ENCODE measurements at regions not wholly inside any gene's neighbourhood (a gene's known extent, or its start where the extent isn't known, plus 50 kb on each side); places are given as distances from the start of the nearest gene placed in this dataset.

GRCh38 chr3:31157047-31157694 is 262.7 kb upstream of the GADL1 start:
- DNase-seq, result no peak

DNA sequence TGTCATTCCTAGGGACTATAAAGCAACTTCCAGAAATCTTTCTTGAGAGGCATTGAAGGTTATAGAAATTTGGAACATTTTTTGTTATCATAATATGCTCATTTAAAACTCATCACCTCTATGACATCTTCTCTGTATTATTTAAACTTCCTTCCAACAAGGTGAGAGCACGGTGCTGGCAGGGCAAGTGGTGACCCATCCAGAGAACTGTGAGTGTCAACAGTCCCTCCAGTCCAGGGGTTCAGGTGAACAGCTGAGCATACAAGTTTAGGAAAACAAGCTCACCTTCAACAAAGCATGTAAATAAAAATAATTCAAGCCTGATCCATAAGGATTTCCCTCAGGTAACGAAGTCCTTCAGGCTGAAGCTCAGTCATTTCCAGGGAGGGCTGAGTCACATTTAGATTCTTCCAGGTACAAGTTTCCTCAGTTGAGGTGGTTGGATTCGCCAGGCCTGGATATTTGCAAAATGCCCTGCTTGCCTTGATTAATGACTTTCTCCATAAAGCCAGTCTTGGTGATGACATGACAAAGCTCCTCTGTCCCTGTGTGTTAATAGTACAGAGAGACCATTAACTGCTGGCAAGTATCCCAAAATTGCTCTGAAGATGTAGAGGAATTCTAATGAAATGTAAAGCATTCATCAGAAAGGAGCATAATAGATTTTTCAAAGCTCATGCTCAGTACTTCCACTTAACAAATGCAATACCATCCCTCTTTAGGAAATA is 263.6 kb upstream of the GADL1 start:
- DNase-seq, result no peak

DNA sequence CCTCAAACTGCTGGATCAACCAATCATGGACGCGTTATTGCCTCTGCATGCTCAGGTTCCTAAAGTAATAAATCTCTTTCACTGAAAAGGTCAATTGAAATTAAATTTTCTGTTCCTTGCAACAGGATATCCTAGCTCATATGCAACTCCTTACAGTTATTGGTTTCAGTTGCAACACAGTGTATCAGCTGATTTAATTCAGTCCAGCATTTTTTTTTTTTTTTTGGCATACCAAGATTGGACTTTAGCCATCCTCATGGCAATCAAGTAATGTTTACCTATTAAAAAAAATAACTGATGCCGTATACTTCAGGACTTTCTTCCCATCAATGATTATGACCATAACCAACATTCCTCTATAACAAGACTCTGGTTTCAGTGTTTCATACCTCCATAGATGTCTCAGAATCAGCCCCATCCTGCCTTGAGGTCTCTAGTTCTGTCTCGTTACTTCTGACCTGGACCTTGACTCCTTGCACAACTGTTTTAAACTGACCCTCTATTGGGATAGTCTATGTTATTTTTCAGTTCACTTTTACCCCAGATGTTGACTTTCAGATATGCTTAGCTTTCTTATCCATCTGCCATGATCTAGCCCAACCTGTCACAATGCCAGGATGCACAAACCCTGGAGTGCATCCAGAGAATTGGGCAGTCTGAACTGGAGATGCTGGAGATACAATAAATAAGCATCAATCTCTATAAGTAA is 265.0 kb upstream of the GADL1 start:
- no peak for DNase-seq

DNA sequence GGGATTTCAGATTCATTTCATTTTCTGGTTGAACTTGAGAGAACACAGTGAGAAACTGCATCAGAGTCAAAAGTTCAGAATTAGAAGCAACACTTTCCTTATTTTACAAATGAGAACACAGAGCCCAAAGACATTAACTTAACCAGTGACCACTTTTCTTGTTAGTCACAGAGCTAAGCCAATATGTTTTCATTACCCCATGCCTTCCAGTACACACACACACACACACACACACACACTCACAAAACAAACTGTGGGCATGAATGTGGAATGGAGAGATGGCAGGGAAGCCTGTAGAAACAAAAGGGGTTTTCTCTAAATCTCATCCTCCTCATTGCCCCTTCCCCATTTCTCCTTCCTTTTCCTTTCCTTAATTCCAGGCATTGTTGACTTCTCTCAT is 267.4 kb upstream of the GADL1 start:
- no peak for DNase-seq

- no peak for DNase-seq
These were observed 269.9 kb upstream of the GADL1 start for GRCh38 chr3:31164381-31164780.

- DNase-seq, result no peak
These were observed 271.0 kb upstream of the GADL1 start for GRCh38 chr3:31165399-31165860.

DNA sequence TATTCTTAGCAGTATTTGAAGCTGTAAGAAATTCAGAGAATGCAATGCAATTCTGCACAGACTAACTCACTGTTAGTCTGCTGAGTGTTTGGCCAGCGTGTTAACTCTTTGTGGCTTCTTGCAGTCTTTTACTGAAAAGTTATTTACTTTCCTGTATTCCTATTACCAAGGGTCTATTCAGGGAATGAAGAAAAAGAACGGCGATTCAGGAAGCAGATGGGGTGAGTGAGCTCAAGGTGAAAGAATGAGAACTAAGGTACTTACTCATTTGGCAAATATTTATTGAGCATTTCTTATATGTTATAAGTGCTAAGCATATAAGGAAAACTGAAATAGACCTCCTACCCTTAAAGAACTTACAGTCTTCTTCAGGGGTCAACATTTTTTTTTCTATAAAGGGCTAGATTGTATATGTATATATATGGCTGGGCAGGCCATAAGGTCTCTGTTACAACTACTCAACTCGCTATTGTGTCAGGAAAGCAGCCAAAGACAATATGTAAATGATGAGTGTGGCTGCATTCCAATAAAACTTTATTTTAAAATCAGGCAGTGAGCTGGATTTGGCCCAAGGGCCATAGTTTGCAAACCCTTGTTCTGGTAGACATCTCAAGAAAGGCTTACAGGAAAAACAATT is 271.9 kb upstream of the GADL1 start:
- DNase-seq, result no peak

DNA sequence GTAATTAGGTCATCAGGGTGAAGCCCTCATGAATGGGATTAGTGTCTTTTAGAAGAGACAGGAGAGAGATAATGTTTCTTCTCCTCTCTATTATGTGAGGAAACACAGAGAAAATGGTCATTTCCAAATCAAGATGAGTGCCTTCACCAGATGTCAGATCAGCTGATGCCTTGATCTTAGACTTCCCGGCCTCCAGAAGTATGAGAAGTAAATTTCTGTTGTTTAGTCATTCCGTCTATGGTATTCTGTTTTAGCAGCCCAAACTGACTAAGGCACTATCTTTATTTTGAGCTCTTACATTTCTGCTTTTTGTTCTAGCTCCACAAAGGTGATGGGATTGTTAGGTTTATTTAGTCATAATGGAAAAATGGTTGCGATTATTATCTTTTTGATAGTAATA is 273.2 kb upstream of the GADL1 start:
- no peak for DNase-seq

GRCh38 chr3:31170932-31171670 is 276.6 kb upstream of the GADL1 start:
- no peak for DNase-seq

DNA sequence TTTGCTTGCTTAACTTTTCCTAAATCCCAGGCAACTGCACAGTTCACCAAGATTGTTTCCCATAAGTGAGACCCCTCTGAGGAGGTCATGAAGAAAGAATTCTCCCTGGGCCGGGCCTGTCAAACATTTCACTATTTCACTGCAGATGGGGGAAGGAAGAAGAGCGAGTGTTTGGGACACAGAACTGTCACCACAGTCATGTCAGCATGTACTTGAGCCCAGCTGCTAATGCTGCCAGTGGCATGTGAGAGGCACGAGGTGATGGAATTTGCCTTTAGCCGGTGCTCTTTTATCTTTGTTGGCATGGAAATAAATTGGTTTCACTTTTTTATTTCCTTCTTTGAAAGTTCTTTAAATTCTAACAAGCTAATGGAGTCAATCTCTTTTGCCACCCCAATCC is 277.9 kb upstream of the GADL1 start:
- no peak for DNase-seq

- no peak for DNase-seq
These were observed 278.8 kb upstream of the GADL1 start for GRCh38 chr3:31173118-31173718.

GRCh38 chr3:31174079-31174478 is 279.6 kb upstream of the GADL1 start:
- DNase-seq, result no peak

- DNase-seq, result no peak
These were observed 281.6 kb upstream of the GADL1 start for GRCh38 chr3:31176045-31176444.

DNA sequence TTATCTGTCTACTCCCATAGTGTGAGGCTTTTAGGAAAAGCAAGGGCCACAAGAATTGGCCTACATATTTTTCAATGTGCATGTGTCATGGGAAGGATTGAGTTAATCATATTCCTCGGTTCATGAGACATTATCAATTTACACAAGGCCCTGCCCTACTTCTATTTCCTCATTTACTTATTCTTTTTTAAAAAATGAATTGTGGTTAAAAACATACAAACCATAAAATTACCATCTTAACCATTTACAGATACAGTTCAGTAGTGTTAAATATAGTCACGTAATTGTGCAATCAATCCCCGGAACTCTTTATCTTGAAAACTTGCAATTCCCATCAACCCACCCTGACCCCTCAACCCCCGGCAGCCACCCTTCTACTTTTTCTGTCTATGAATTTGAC is 284.0 kb upstream of the GADL1 start:
- no peak for DNase-seq

DNA sequence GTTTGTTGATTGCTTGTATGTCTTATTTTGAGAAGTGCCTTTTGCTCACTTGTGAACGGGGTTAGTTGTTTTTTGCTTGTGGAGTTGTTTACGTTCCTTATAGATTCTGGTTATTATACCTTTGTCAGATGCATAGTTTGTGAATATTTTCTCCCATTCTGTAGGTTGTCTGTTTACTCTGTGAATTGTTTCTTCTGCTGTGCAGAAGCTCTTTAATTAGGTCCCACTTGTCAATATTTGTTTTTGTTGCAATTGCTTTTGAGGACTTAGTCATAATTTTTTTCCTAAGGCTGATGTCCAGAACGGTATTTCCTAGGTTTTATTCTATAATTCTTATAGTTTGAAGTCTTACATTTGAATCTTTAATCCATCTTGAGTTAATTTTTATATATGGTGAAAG is 285.3 kb upstream of the GADL1 start:
- no peak for DNase-seq

GRCh38 chr3:31180274-31180673 is 285.8 kb upstream of the GADL1 start:
- no peak for DNase-seq

- DNase-seq, result no peak
These were observed 287.2 kb upstream of the GADL1 start for GRCh38 chr3:31181661-31182060.

- no peak for DNase-seq
These were observed 288.2 kb upstream of the GADL1 start for GRCh38 chr3:31182661-31183060.

DNA sequence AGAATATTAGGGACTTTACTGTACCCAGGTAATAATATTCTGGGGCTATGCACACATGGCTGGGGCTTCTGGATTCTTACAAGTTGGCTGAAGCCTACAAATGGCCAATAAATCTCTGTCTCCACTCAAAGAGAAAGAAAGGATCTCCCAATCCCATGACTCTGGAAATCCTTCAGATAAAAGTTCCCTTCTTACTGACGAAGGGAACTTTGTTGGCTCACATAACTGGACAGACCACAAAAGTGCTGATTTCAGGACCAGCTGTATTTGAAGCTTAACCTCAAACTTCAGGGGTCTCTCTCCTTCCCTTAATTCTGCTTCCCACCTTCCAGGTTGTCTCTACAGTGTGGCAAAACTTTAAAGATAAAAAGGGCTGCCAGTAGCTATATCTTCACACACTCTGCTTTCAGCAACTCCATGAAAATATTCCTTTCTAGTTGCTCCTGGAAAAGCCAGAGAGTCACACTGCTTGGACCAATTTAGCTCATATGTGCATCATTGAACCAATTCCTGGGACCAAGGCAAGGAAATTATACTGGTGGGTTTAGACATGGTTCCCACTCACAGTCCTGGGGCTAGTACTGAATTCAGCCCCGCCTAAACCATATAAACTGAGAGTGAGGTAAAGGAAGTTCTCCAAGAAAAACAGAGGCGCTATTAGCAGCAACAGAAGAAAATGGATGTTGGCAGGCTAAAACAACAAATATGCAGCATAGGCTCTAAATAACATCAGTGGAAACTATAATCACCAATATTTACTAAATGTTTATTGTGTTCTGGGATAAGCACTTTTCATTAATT is 290.0 kb upstream of the GADL1 start:
- DNase-seq, result no peak

DNA sequence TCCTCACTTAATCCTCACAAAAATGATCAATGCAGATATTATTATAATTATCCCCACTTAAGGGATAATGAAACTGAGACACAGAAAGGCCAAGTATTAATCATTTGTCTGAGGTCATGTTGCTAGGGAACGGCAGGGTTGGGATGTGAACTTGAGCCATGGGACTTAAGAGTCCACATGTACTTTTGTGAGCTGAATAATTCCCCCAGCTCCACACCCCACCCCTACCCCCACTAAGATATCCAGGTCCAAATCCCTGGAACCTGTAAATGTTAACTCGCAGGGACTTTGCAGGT is 290.5 kb upstream of the GADL1 start:
- DNase-seq, result no peak

GRCh38 chr3:31186041-31186440 is 291.6 kb upstream of the GADL1 start:
- DNase-seq, result no peak

GRCh38 chr3:31187380-31187779 is 292.9 kb upstream of the GADL1 start:
- DNase-seq, result no peak
